AG04450 (cell line): ENCODE measurements at regions not wholly inside any gene's neighbourhood (a gene's known extent, or its start where the extent isn't known, plus 50 kb on each side); places are given as distances from the start of the nearest gene placed in this dataset.

ENCODE experiments used
- CTCF ChIA-PET: fragments of 300-600, 350-600 bp; formaldehyde crosslinking; extraction: SDS; loops from one replicate; lab custom pipeline; 2022; ENCODE audit warnings: antibody characterized with exemption, inconsistent platforms; lab: Charles Lee
- POLR2A ChIA-PET: fragments of 350-600 bp; formaldehyde crosslinking; extraction: SDS; loops from one replicate; lab custom pipeline; 2021; ENCODE audit warnings: antibody characterized with exemption, inconsistent platforms; lab: Yijun Ruan, JAX
- DNase-seq: peaks from one replicate; pipeline ENCODE4 v3.0.0-alpha.2; 2011; ENCODE audit warnings: low read depth, low spot score
- H3K27ac ChIP-seq: one replicate; pipeline ENCODE4 v1.5.1; 2012; ENCODE audit warnings: low read depth, low read length, control low read depth
- H3K27me3 ChIP-seq: one replicate; pipeline ENCODE4 v1.6.0; 2012; ENCODE audit warnings: low read length; ENCODE audit not compliant: control insufficient read depth, insufficient read depth
- H3K4me3 ChIP-seq: 2 replicates; pipeline ENCODE4 v1.5.1; 2011; ENCODE audit warnings: mild to moderate bottlenecking, low read depth, low read length, control low read depth
- H3K9me3 ChIP-seq: 2 replicates; pipeline ENCODE4 v1.5.1; 2012; ENCODE audit warnings: low read length; ENCODE audit not compliant: control insufficient read depth, insufficient read depth
- CTCF ChIP-seq: IDR thresholded peaks from 2 replicates; pipeline ENCODE4 v1.5.1; 2011; ENCODE audit warnings: low read depth, low read length, control low read depth, inconsistent platforms

GRCh38 chr13:26469602-26470001, 87.9 kb upstream of the WASF3 start:
- no peak overlapping the region for H3K27ac ChIP-seq
- no peak overlapping the region for H3K4me3 ChIP-seq
- H3K9me3 ChIP-seq, result no peaks in the 10 kb centered on the region
- TF ChIP-seq CTCF, result no peak
- no peaks in the 10 kb centered on the region for H3K27me3 ChIP-seq
- ChIA-PET CTCF (interaction anchor here (0.6 to 0.8 kb wide), 2 partner anchors 13 to 263 kb away, joined by 3 to 4 read pairs; no protein-coding TSS in a partner anchor), POLR2A (no interaction called here)
- no peak for DNase-seq

DNA sequence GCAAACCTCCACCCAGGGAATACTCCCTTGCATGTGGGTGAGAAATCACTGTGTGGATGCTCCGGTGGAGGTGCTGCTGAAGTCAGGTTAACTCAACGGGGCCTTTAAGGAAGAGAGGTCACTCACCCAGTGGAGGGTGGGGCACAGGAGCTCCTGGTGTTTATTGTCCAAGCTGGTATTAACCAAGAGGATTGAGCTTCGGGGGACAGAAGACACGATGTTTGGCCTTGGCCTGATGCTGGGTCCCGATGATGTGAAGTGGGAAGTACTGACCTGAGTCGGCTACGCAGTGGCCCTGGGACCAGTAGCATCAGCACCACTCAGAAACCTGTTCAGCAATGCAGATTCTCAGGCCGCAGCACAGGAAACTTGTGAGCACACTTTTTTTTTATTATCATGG, 85.7 kb upstream of the WASF3 start:
- Histone ChIP-seq H3K4me3 (no peak overlapping the region), H3K9me3 (no peaks in the 10 kb centered on the region; the same call in 1 of the 2 replicates), H3K27me3 (no peaks in the 10 kb centered on the region), H3K27ac (no peak overlapping the region)
- CTCF ChIA-PET, result no interaction called here
- POLR2A ChIA-PET, result no interaction called here
- no peak for DNase-seq
- no peak for TF ChIP-seq CTCF

DNA sequence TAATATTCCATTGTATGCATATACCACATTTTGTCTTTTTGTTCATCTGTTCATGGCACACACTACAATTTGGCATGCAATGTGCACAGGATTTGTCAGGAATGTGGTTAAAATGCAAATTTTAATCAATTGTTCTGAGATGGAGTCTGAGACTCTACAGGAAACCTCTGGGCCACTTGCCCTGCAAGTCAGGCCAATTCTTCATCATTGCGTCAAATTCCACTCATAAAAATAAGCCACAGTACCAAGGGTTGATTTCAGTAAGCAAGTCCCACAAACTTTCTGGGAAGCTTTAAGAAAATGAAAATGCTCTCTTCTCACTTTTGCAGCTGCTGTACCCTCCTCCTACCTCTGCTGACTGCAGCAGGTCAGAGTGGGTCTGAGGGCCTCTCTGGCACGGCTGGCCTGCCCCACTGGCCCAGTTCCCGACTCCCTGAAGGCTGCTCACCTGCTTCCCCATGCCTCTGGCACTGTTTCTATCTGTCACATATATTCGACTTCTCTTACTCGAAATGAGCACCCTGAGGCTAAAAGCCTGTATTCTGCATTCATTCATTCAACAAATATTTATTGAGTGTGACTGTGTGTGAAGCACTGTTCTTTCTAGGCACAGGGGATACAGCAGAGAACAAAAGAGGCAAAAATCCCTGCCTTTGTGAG, 83.8 kb upstream of the WASF3 start:
- no peaks in the 10 kb centered on the region; the same call in 1 of the 2 replicates for H3K9me3 ChIP-seq
- H3K27ac ChIP-seq, result no peak overlapping the region
- no peaks in the 10 kb centered on the region for H3K27me3 ChIP-seq
- no peak for DNase-seq
- ChIA-PET CTCF (interaction anchor here (1.8 to 3.8 kb wide), 2 partner anchors 9 to 225 kb away, joined by 8 to 20 read pairs; no protein-coding TSS in a partner anchor), POLR2A (no interaction called here)
- TF ChIP-seq CTCF, result no peak
- no peak overlapping the region for H3K4me3 ChIP-seq

GRCh38 chr13:26474286-26474685, 83.2 kb upstream of the WASF3 start:
- Histone ChIP-seq H3K9me3 (no peaks in the 10 kb centered on the region; the same call in 1 of the 2 replicates), H3K27me3 (no peaks in the 10 kb centered on the region), H3K4me3 (no peak overlapping the region), H3K27ac (no peak overlapping the region)
- CTCF ChIA-PET, result interaction anchor here (0.9 to 3.8 kb wide), 4 partner anchors 8 to 290 kb away, joined by 3 to 20 read pairs (median 6); no protein-coding TSS in a partner anchor
- DNase-seq, result no peak
- no peak for TF ChIP-seq CTCF
- POLR2A ChIA-PET, result no interaction called here
